SK-N-MC (cell line): ENCODE measurements at regions not wholly inside any gene's neighbourhood (a gene's known extent, or its start where the extent isn't known, plus 50 kb on each side); places are given as distances from the start of the nearest gene placed in this dataset.

Source experiments
- EZH2 ChIP-seq: fragments of 200-600 bp; sonication (generic); IDR thresholded peaks from one replicate; pipeline ENCODE4 v1.6.1; 2017; ENCODE audit warnings: antibody characterized with exemption
- FOXP2 ChIP-seq: optimal IDR thresholded peaks from 2 replicates; pipeline ENCODE3; 2011; ENCODE audit warnings: mild to moderate bottlenecking, moderate library complexity; ENCODE audit not compliant: insufficient read depth; ENCODE audit errors: extremely low read length, control extremely low read depth
- POLR2AphosphoS5 ChIP-seq: IDR thresholded peaks from 2 replicates; pipeline ENCODE4 v1.6.1; 2012; ENCODE audit warnings: mild to moderate bottlenecking, low read depth, low read length, borderline replicate concordance

DNA sequence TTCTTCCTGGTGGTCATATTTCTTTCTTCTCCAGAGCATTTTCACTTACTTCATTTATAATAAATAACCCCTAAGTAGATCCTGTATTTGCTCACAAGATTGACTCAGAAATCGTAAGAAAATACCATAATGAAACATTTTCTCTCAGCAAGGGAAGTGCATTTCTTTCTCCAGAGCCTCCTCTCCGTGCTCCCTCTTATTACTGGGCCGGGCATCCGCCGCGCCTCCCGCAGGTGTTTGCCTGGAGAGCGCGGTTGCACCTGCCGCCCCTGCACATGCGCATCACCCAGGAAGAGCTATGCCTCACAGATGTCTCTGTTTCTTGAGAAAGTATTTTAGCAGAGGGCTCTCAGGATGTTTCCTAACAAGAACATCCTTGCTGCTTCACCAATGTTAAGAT, 509.2 kb downstream of the TCERG1L start:
- TF ChIP-seq EZH2 (no peak), POLR2AphosphoS5 (no peak), FOXP2 (no peak)
